HCT116 (cell line): ENCODE measurements at regions not wholly inside any gene's neighbourhood (a gene's known extent, or its start where the extent isn't known, plus 50 kb on each side); places are given as distances from the start of the nearest gene placed in this dataset.

Experiments used
- ATAC-seq: fragments of 200-7000 bp; cut with Tn5 transposase; 2 replicates; pipeline ENCODE4 v1.9.1; 2020; ENCODE audit warnings: mild to moderate bottlenecking, moderate library complexity
- BruUV-seq: library from RNA; stranded (reverse); fragments of 400-500 nt; replicated peaks from 2 replicates; lab custom pipeline; 2021; lab: Mats Ljungman, UMichigan
- CTCF ChIA-PET: fragments of 300-600 bp; sonication (Branson Sonifier 250); formaldehyde crosslinking; loops from one replicate; lab custom pipeline; 2021; ENCODE audit warnings: antibody characterized with exemption; lab: Charles Lee
- POLR2A ChIA-PET: fragments of 300-600, 350-600 bp; sonication (Branson Sonifier 250); formaldehyde crosslinking; loops from one replicate; lab custom pipeline; 2021; ENCODE audit warnings: antibody characterized with exemption; lab: Charles Lee
- RAD21 ChIA-PET, 2 experiments: fragments of 300-600 bp; sonication (Branson Sonifier 250); formaldehyde crosslinking; loops; one replicate each; lab custom pipeline; 2023; ENCODE audit warnings: low total read pairs in 2 of 2; ENCODE audit not compliant: uncharacterized antibody in 2 of 2, unreplicated experiment in 2 of 2, low non-redundant PET in 1 of 2; lab: Charles Lee
- DNase-seq: peaks from one replicate; pipeline ENCODE4 v3.0.0-alpha.2; 2010; ENCODE audit warnings: low read depth, low spot score
- H2AFZ ChIP-seq: fragments of 200-600 bp; shearing (Covaris generic), sonication (generic); 2 replicates; pipeline ENCODE4 v1.6.1; 2017; ENCODE audit warnings: low read depth, mixed run types, mixed read lengths, antibody characterized with exemption, low read length; ENCODE audit not compliant: poor library complexity, severe bottlenecking
- H3K27ac ChIP-seq: 2 replicates; pipeline ENCODE4 v1.5.1; 2012; ENCODE audit warnings: low read depth, low read length
- H3K27me3 ChIP-seq: fragments of 200-600 bp; sonication (generic); 2 replicates; pipeline ENCODE4 v1.6.1; 2016; ENCODE audit warnings: mixed run types, low read length, mixed read lengths; ENCODE audit not compliant: insufficient read depth
- H3K36me3 ChIP-seq, 2 experiments: fragments of 200-500 bp in 1 of 2; fragments of 200-600 bp in 1 of 2; sonication (Bioruptor generic) in 1 of 2; sonication (generic) in 1 of 2; 2 replicates each; pipeline versions ENCODE4 v1.5.1 to v1.6.1; 2014 to 2016; ENCODE audit warnings: low read length in 2 of 2, inconsistent platforms in 1 of 2, mixed read lengths in 1 of 2, mixed run types in 1 of 2; ENCODE audit not compliant: insufficient read depth in 2 of 2, control insufficient read depth in 1 of 2
- H3K4me1 ChIP-seq, 2 experiments: fragments of 200-600 bp in 1 of 2; sonication (generic) in 1 of 2; 2 replicates each; pipeline versions ENCODE4 v1.5.1 to v1.6.1; 2012 to 2017; ENCODE audit warnings: low read length in 2 of 2, inconsistent platforms in 1 of 2, mild to moderate bottlenecking in 1 of 2, mixed read lengths in 1 of 2, mixed run types in 1 of 2, moderate library complexity in 1 of 2; ENCODE audit not compliant: insufficient read depth in 2 of 2, control insufficient read depth in 1 of 2
- H3K4me2 ChIP-seq: fragments of 200-600 bp; sonication (generic); 2 replicates; pipeline ENCODE4 v1.6.1; 2017; ENCODE audit warnings: mixed run types, low read length, mixed read lengths
- H3K4me3 ChIP-seq, 2 experiments: fragments of 200-600 bp in 1 of 2; sonication (generic) in 1 of 2; replicated peaks in 1 of 2; 2 replicates each; pipeline ENCODE4 v1.5.1; 2011 to 2016; ENCODE audit warnings: low read length in 2 of 2, control low read depth in 1 of 2, low read depth in 1 of 2, mild to moderate bottlenecking in 1 of 2, mixed read lengths in 1 of 2, mixed run types in 1 of 2
- H3K79me2 ChIP-seq: fragments of 200-600 bp; sonication (generic); 2 replicates; pipeline ENCODE4 v1.6.1; 2017; ENCODE audit warnings: mild to moderate bottlenecking, mixed run types, low read length, moderate library complexity, mixed read lengths; ENCODE audit not compliant: insufficient read depth
- H3K9ac ChIP-seq: fragments of 200-600 bp; sonication (generic); 2 replicates; pipeline ENCODE4 v1.6.1; 2016; ENCODE audit warnings: low read length, mixed read lengths
- H3K9me2 ChIP-seq: fragments of 200-600 bp; sonication (generic), shearing (Covaris generic); 2 replicates; pipeline ENCODE4 v1.6.1; 2017; ENCODE audit warnings: mixed run types, mild to moderate bottlenecking, moderate library complexity; ENCODE audit not compliant: insufficient read depth
- H3K9me3 ChIP-seq, 2 experiments: fragments of 200-500 bp in 1 of 2; fragments of 200-600 bp in 1 of 2; sonication (Bioruptor generic) in 1 of 2; sonication (generic) in 1 of 2; 2 replicates each; pipeline ENCODE4 v1.6.1; 2014 to 2017; ENCODE audit warnings: low read length in 2 of 2, mixed read lengths in 2 of 2, inconsistent platforms in 1 of 2, low read depth in 1 of 2, mild to moderate bottlenecking in 1 of 2, mixed run types in 1 of 2, moderate library complexity in 1 of 2; ENCODE audit not compliant: control insufficient read depth in 1 of 2, insufficient read depth in 1 of 2
- H4K20me1 ChIP-seq: fragments of 200-600 bp; sonication (generic), shearing (Covaris generic); 2 replicates; pipeline ENCODE4 v1.6.1; 2017; ENCODE audit warnings: mixed run types, mild to moderate bottlenecking, moderate library complexity; ENCODE audit not compliant: insufficient read depth
- CBX3 ChIP-seq: IDR thresholded peaks from 2 replicates; pipeline ENCODE4 v1.6.1; 2012; ENCODE audit warnings: low read depth
- CEBPB ChIP-seq: IDR thresholded peaks from 2 replicates; pipeline ENCODE4 v1.6.1; 2012; ENCODE audit warnings: low read depth
- CTCF ChIP-seq, 3 experiments: fragments of 200-600 bp in 1 of 3; sonication (generic) in 1 of 3; IDR thresholded peaks in 2 of 3; conservative IDR thresholded peaks in 1 of 3; 2 replicates each; pipeline ENCODE4 v1.5.1; 2012 to 2017; ENCODE audit warnings: low read depth in 2 of 3, low read length in 2 of 3, antibody characterized with exemption in 1 of 3, borderline replicate concordance in 1 of 3, control low read depth in 1 of 3, mild to moderate bottlenecking in 1 of 3, mixed read lengths in 1 of 3, mixed run types in 1 of 3, moderate library complexity in 1 of 3; ENCODE audit not compliant: insufficient read depth in 1 of 3
- EGR1 ChIP-seq: IDR thresholded peaks from 2 replicates; pipeline ENCODE4 v1.6.1; 2012; ENCODE audit warnings: low read depth
- EZH2phosphoT487 ChIP-seq: fragments of 200-600 bp; IDR thresholded peaks from 2 replicates; pipeline ENCODE4 v1.6.1; 2018; ENCODE audit warnings: antibody characterized with exemption, borderline replicate concordance
- FOSL1 ChIP-seq: IDR thresholded peaks from 2 replicates; pipeline ENCODE4 v1.6.1; 2012; ENCODE audit warnings: low read depth
- MAX ChIP-seq: IDR thresholded peaks from 2 replicates; pipeline ENCODE4 v1.6.1; 2012
- RAD21 ChIP-seq: IDR thresholded peaks from 2 replicates; pipeline ENCODE4 v1.6.1; 2012; ENCODE audit warnings: low read depth, mild to moderate bottlenecking
- SIN3A ChIP-seq: IDR thresholded peaks from 2 replicates; pipeline ENCODE4 v1.6.1; 2012; ENCODE audit warnings: low read depth
- SP1 ChIP-seq: IDR thresholded peaks from 2 replicates; pipeline ENCODE4 v1.6.1; 2012; ENCODE audit warnings: low read depth
- ZFX ChIP-seq: fragments of 450-650 bp; IDR thresholded peaks from 2 replicates; pipeline ENCODE4 v1.6.1; 2017
- intact Hi-C: fragments of 100-400 bp; cut with micrococcal nuclease; formaldehyde crosslinking; loops from 2 replicates; pipeline ENCODE4 v1.10.0; 2022

- intact Hi-C loops = no loop called here
- Histone ChIP-seq H3K9me2 (no peaks in the 10 kb centered on the region), H2AFZ (no peak overlapping the region), H3K9me3 (no peaks in the 10 kb centered on the region; a peak in 1 of 4 replicates), H3K4me3 (no peak overlapping the region), H3K27ac (no peak overlapping the region), H3K36me3 (no peaks in the 10 kb centered on the region), H3K4me2 (no peak overlapping the region), H3K9ac (no peak overlapping the region), H3K27me3 (no peaks in the 10 kb centered on the region), H3K4me1 (no peaks in the 10 kb centered on the region), H3K79me2 (no peaks in the 10 kb centered on the region), H4K20me1 (no peaks in the 10 kb centered on the region)
- RAD21 ChIA-PET = no interaction called here
- POLR2A ChIA-PET = no interaction called here
- DNase-seq (no peak), ATAC-seq (no peak)
- CTCF ChIA-PET = no interaction called here
- TF ChIP-seq SIN3A (no peak), CEBPB (no peak), MAX (no peak), ZFX (no peak), RAD21 (no peak), EZH2phosphoT487 (no peak)
- BruUV-seq = no TSS peak
Observed at GRCh38 chr15:94829887-94830884, 598.8 kb downstream of the MCTP2 start.

GRCh38 chr15:94834000-94834399, 602.6 kb downstream of the MCTP2 start:
- Histone ChIP-seq H3K27me3 (no peaks in the 10 kb centered on the region), H3K9me2 (no peaks in the 10 kb centered on the region), H4K20me1 (no peaks in the 10 kb centered on the region), H3K4me1 (no peaks in the 10 kb centered on the region), H3K27ac (no peak overlapping the region), H3K79me2 (no peaks in the 10 kb centered on the region), H3K9me3 (no peaks in the 10 kb centered on the region; a peak in 1 of 4 replicates), H3K9ac (no peak overlapping the region), H3K4me3 (no peak overlapping the region), H3K4me2 (no peak overlapping the region), H2AFZ (no peak overlapping the region), H3K36me3 (no peaks in the 10 kb centered on the region)
- BruUV-seq = no TSS peak
- POLR2A ChIA-PET = no interaction called here
- intact Hi-C loops = no loop called here
- RAD21 ChIA-PET = no interaction called here
- ATAC-seq (no peak), DNase-seq (no peak)
- TF ChIP-seq ZFX = no peak
- no peak for TF ChIP-seq CTCF (IDR thresholded peaks at IDR 0.05 in 2 of 3, conservative IDR thresholded peaks at IDR 0.05 in 1 of 3; ENCODE audit: borderline replicate concordance in 1 of 3, insufficient read depth in 1 of 3, low read depth in 2 of 3, low read length in 2 of 3)
- TF ChIP-seq EGR1 = no peak
- TF ChIP-seq CBX3 = no peak
- TF ChIP-seq MAX = no peak
- no peak for TF ChIP-seq FOSL1
- no peak for TF ChIP-seq SP1
- TF ChIP-seq EZH2phosphoT487 = no peak
- CTCF ChIA-PET = no interaction called here
